Ishikawa (cell line): ENCODE measurements at regions not wholly inside any gene's neighbourhood (a gene's known extent, or its start where the extent isn't known, plus 50 kb on each side); places are given as distances from the start of the nearest gene placed in this dataset.

Experiments
- CEBPB ChIP-seq: IDR thresholded peaks from 2 replicates; pipeline ENCODE4 v1.6.1; 2012
- EGR1 ChIP-seq: IDR thresholded peaks from 2 replicates; pipeline ENCODE4 v1.6.1; 2012
- EP300 ChIP-seq: IDR thresholded peaks from 2 replicates; pipeline ENCODE4 v1.6.1; 2012; ENCODE audit warnings: borderline replicate concordance
- NFIC ChIP-seq: IDR thresholded peaks from 2 replicates; pipeline ENCODE4 v1.6.1; 2012
- TEAD4 ChIP-seq: IDR thresholded peaks from 2 replicates; pipeline ENCODE4 v1.6.1; 2012
- TF ChIP-seq, protein P1 (sequence below): IDR thresholded peaks from 2 replicates; pipeline ENCODE4 v1.6.1; 2012; ENCODE audit warnings: low read depth, mild to moderate bottlenecking
- TF ChIP-seq, protein P2 (sequence below): IDR thresholded peaks from 2 replicates; pipeline ENCODE4 v1.6.1; 2012

DNA sequence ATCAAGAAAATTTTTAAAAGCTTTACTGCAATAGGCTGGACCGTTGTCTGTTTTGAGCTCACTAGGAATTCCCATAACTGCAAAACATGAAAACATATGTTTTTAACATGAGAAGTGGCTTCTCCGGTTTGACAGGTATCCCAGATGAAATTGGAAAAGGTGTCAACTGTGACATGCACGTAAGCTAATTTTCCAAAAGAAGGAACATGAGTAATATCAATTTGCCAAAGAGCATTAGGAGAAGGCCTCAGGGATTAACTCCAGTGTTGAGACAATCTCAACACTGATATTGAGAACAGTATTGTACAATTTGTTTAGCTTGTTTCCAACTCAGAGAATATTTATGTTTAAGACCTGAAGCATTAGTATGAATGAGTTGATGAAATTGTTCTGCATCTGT is 215.5 kb upstream of the KCNN2 start:
- TF ChIP-seq TEAD4 (no peak), EGR1 (no peak), NFIC (no peak), CEBPB (no peak), EP300 (no peak)
- TF ChIP-seq, protein P1, sequence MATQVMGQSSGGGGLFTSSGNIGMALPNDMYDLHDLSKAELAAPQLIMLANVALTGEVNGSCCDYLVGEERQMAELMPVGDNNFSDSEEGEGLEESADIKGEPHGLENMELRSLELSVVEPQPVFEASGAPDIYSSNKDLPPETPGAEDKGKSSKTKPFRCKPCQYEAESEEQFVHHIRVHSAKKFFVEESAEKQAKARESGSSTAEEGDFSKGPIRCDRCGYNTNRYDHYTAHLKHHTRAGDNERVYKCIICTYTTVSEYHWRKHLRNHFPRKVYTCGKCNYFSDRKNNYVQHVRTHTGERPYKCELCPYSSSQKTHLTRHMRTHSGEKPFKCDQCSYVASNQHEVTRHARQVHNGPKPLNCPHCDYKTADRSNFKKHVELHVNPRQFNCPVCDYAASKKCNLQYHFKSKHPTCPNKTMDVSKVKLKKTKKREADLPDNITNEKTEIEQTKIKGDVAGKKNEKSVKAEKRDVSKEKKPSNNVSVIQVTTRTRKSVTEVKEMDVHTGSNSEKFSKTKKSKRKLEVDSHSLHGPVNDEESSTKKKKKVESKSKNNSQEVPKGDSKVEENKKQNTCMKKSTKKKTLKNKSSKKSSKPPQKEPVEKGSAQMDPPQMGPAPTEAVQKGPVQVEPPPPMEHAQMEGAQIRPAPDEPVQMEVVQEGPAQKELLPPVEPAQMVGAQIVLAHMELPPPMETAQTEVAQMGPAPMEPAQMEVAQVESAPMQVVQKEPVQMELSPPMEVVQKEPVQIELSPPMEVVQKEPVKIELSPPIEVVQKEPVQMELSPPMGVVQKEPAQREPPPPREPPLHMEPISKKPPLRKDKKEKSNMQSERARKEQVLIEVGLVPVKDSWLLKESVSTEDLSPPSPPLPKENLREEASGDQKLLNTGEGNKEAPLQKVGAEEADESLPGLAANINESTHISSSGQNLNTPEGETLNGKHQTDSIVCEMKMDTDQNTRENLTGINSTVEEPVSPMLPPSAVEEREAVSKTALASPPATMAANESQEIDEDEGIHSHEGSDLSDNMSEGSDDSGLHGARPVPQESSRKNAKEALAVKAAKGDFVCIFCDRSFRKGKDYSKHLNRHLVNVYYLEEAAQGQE = no peak
- TF ChIP-seq, protein P2, sequence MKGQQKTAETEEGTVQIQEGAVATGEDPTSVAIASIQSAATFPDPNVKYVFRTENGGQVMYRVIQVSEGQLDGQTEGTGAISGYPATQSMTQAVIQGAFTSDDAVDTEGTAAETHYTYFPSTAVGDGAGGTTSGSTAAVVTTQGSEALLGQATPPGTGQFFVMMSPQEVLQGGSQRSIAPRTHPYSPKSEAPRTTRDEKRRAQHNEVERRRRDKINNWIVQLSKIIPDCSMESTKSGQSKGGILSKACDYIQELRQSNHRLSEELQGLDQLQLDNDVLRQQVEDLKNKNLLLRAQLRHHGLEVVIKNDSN = no peak
